COLO668 (cell line): ENCODE measurements at regions not wholly inside any gene's neighbourhood (a gene's known extent, or its start where the extent isn't known, plus 50 kb on each side); places are given as distances from the start of the nearest gene placed in this dataset.

Experiments
- DNase-seq: peaks from one replicate; lab custom pipeline; 2025; ENCODE audit not compliant: unreplicated experiment; lab: John Stamatoyannopoulos, UW

GRCh38 chr10:21175797-21176196 is 278.7 kb upstream of the NEBL start:
- no peak for DNase-seq

GRCh38 chr10:21174715-21175495 is 277.8 kb upstream of the NEBL start:
- DNase-seq = no peak

- peak; percentile 84 for DNase-seq
These were observed 276.9 kb upstream of the NEBL start for GRCh38 chr10:21173802-21174714.

DNA sequence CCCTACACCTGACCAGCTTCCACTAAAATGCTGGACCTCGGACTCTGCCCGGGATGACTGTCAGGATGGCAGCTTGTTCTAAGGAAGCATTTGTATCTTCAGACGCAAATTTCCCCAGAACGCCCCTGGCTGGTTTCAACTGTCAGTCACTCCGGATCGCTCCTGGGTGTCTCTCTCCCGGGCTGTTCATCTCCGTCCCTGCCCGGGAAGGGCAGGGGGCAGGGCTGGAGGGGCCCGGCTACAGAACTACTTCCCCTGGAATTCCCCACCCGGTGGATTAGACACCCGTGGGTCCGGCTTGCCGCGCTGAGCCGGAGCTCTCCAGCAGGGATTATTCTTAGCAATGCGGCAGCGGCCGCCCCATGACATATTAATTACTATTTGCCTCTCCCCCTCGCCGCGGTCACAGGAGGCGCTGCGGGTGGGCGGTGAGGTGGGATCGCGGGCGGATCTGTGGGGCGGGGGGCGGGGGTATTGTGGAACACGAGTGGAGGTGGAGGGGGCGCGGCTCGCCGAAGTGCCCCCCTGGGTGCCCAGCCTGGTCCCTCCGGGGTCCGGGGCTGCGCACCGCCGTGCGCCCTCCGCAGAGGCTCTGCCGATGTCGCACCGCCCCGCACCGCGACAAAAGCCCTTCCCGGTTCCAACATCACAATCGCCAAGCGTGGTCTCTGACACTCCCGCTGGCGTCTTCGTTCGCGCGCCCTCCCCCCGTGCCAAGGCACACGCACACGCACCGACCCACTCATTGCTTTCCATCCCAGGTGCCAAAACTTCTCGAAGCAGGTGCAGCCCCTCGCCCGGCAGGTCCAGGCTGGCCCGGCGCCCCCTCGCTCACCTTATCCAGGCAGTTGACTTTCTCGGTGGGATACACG is 276.1 kb upstream of the NEBL start:
- peak; percentile 49 for DNase-seq

DNA sequence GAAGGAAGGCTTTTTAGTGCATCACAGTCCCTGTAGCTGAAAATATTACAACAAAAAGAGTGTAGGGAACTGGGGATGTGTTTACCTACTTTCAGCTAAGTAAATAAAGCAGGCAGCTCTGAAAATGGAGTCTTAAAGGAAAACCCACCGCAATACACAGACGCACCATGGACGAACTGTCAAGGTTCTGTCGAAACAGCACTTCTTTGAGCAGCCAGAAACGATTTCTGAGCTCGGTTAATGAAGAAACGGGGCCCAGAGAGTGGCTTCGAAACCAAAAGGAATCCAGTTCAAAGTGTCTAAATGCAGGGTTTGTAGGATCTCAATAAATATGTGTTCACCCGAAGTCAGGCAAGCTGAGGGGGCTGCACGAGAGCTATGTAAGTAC is 275.4 kb upstream of the NEBL start:
- DNase-seq = peak; percentile 34

GRCh38 chr10:21171936-21172541 is 274.9 kb upstream of the NEBL start:
- peak; percentile 74 for DNase-seq

DNA sequence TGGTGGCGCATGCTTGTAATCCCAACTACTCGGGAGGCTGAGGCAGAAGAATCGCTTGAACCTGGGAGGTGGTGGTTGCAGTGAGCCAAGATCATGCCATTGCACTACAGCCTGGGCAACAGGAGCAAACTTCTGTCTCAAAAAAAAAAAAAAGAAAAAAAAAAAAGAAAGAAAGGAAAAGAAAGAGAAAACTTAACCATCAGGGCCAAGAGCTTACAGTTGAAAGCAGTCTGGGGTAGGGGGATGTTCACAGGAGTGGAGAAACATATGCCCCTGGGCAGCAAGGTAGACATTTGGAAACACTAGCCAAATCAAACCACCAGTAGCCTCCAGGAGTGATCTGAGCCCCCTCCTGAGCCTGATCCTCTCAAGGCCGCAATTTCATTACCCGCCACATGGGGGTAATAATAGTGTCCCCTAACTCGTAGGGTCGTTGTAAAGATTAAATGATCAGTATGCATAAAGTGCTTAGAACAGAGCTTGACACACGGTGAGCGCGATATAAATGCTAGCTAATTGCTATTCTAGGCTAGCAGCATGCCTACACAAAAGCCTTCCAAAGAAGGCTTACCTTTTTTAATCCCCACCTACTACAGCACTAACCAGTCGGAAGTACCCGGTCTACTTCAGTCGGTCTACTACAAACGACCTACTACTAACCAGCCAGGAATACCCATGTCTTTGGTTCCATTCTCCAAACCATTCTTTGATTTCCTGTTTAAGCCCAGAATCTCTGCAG is 274.3 kb upstream of the NEBL start:
- peak; percentile 3 for DNase-seq

- DNase-seq = no peak
These were observed 273.1 kb upstream of the NEBL start for GRCh38 chr10:21170216-21170615.

DNA sequence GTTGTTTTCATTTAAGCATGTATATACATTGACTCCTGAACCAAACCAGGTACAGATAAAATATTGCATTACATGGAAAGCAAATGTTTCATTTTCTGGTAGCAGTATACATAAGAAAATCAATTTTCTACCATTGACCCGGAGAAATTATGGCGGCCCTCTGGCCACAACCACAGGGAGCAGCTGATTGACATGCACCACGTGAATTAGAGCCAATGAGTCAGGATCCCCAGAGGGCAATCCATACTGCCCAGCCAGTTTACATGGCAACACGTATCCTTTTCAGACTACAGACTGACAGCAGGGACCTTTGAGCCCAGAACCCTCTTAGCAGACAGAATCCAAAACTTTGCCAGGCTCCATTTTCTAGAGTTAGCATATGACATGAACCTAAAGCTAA is 272.2 kb upstream of the NEBL start:
- peak; percentile 8 for DNase-seq

DNA sequence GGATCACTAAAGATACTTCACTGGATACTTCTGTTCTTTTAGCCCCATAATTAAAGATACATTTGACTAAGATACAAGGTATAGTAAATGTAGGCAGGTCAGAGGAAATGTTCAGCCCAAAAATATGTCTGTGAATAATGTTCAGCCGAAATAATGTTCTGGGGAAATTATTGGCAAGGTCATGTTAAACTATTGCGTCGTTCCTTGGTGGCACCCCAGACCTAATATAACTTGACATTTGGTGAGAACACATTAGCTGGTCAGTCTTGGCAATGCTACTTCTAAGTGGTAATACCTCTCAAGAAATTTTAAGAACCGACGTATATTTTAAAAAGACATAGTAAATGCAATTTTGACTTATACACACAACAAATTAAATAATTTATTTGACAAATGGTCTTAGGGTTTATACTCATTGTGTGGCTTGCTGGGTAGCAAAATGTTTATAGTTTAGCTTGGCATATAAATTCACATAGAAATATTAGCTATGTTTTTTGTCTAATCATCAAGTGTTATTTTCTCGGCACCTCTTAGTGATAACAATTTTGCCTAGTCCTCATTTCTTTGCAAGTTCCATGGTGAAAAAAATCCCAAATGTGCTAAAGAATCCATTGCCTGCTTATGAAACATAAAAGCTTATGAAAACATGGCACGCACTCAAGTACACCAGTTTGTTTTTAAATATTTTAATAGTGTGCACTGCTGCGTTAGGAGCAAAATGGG is 270.3 kb upstream of the NEBL start:
- no peak for DNase-seq

- DNase-seq = peak; percentile 53
These were observed 269.6 kb upstream of the NEBL start for GRCh38 chr10:21166557-21167287.

- no peak for DNase-seq
These were observed 268.4 kb upstream of the NEBL start for GRCh38 chr10:21165489-21165888.

GRCh38 chr10:21164687-21165086 is 267.6 kb upstream of the NEBL start:
- no peak for DNase-seq

GRCh38 chr10:21162948-21163347 is 265.8 kb upstream of the NEBL start:
- no peak for DNase-seq

GRCh38 chr10:21161647-21162046 is 264.5 kb upstream of the NEBL start:
- DNase-seq = no peak

DNA sequence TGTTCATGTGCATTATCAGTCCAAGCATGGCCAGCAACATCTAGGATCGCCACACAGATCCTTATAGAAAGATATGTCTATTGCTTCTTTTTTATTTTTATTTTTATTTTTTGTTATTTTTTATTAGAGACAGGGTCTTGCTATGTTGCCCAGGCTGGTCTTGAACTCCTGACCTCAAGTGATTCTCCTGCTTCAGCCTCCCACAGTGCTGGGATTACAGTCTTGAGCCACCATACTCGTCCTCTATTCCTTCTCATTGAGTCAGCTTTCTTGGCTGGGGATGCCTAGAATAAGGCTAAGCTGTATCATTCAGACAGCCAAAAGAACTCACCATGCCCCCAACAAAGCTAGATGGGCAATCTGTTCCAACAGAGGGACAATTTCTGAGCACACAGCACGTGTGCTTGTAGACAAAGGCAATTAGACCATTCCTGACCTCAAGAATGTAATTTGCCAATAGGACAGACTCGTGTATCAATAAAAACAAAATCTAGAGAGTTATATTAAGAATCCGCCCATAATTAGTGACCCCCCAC is 264.0 kb upstream of the NEBL start:
- DNase-seq = no peak

GRCh38 chr10:21160116-21160515 is 263.0 kb upstream of the NEBL start:
- DNase-seq = peak; percentile 6

- DNase-seq = no peak
These were observed 262.6 kb upstream of the NEBL start for GRCh38 chr10:21159669-21160068.
